ENCODE measurements at regions not wholly inside any gene's neighbourhood (a gene's known extent, or its start where the extent isn't known, plus 50 kb on each side); places are given as distances from the start of the nearest gene placed in this dataset.
"Not testable (repeated sequence)": the region's sequence is repeated elsewhere in the genome, so short reads cannot be mapped to it uniquely, and the experiment has no call there.

- H3K27me3 Mint-ChIP-seq, ATAC-seq, DNase-seq, H3K4me1 Mint-ChIP-seq, H3K4me3 Mint-ChIP-seq, H3K9me3 Mint-ChIP-seq, H3K27ac Mint-ChIP-seq: not testable (repeated sequence)
Measured at GRCh38 chrY:18271126-18271525, 245.5 kb downstream of the CDY2A start.

- not testable (repeated sequence) for ATAC-seq, DNase-seq, H3K9me3 Mint-ChIP-seq, H3K27me3 Mint-ChIP-seq, H3K27ac Mint-ChIP-seq, H3K4me1 Mint-ChIP-seq, H3K4me3 Mint-ChIP-seq
Measured at GRCh38 chrY:18294353-18294752, 252.2 kb upstream of the HSFY1 start.

GRCh38 chrY:18298461-18298860 lies 248.1 kb upstream of the HSFY1 start:
- ATAC-seq, H3K9me3 Mint-ChIP-seq, H3K27me3 Mint-ChIP-seq, H3K4me3 Mint-ChIP-seq, DNase-seq, H3K4me1 Mint-ChIP-seq, H3K27ac Mint-ChIP-seq: not testable (repeated sequence)

DNA sequence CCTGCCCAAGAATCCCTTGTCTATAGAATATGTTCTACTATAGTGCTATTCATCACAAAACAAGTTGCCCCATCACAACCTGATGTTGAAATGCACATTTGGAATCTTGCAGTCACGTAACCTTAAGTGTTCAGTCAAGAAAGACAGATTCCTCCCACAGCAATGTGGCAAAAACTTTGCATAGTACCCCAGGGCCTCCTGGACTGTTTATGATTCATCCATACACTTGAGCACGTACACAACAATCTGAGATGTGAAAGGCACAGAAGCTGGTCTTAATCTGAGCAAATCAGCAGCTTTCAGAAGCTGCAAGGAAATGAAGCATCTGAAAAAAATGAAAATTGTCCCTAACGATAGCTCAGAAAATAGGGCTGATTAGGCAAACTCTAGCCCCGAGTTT lies 240.2 kb upstream of the HSFY1 start:
- H3K27ac Mint-ChIP-seq, H3K4me3 Mint-ChIP-seq, H3K9me3 Mint-ChIP-seq, H3K4me1 Mint-ChIP-seq, H3K27me3 Mint-ChIP-seq, ATAC-seq, DNase-seq: not testable (repeated sequence)

GRCh38 chrY:18311853-18312252 lies 234.7 kb upstream of the HSFY1 start:
- DNase-seq, H3K9me3 Mint-ChIP-seq, H3K27me3 Mint-ChIP-seq, ATAC-seq, H3K4me1 Mint-ChIP-seq, H3K27ac Mint-ChIP-seq, H3K4me3 Mint-ChIP-seq: not testable (repeated sequence)

- DNase-seq, H3K4me3 Mint-ChIP-seq, H3K27me3 Mint-ChIP-seq, H3K27ac Mint-ChIP-seq, H3K9me3 Mint-ChIP-seq, H3K4me1 Mint-ChIP-seq: not testable (repeated sequence)
- ATAC-seq: peak; percentile 86
Measured at GRCh38 chrY:18325499-18326279, 220.8 kb upstream of the HSFY1 start.

- peak; percentile 73 for ATAC-seq
- not testable (repeated sequence) for H3K9me3 Mint-ChIP-seq, DNase-seq, H3K27me3 Mint-ChIP-seq, H3K4me1 Mint-ChIP-seq, H3K4me3 Mint-ChIP-seq, H3K27ac Mint-ChIP-seq
Measured at GRCh38 chrY:18326280-18326875, 220.1 kb upstream of the HSFY1 start.

GRCh38 chrY:18342496-18342895 lies 204.0 kb upstream of the HSFY1 start:
- not testable (repeated sequence) for DNase-seq, H3K9me3 Mint-ChIP-seq, H3K4me1 Mint-ChIP-seq, H3K4me3 Mint-ChIP-seq, H3K27ac Mint-ChIP-seq, ATAC-seq, H3K27me3 Mint-ChIP-seq

Data from stimulated activated naive CD8-positive, alpha-beta T cell treated with anti-CD3 and anti-CD28 coated beads, Interleukin-15, amount 100 ng/mL, for 72 hours (primary cell).